ENCODE measurements at regions not wholly inside any gene's neighbourhood (a gene's known extent, or its start where the extent isn't known, plus 50 kb on each side); places are given as distances from the start of the nearest gene placed in this dataset.

- ChIA-PET POLR2A (no interaction called here), CTCF (no interaction called here)
- no peak overlapping the region for H3K4me3 ChIP-seq (ENCODE audit: low read depth, low read length)
- no peak for TF ChIP-seq CTCF (IDR thresholded peaks at IDR 0.05; ENCODE audit: insufficient read depth, low read length, missing control alignments)
- DNase-seq (ENCODE audit: low read depth, low spot score), result no peak
These were observed 453.0 kb upstream of the DPH6 start for GRCh38 chr15:35998663-35999602.

- no peak for DNase-seq (ENCODE audit: low read depth, low spot score)
- H3K4me3 ChIP-seq (ENCODE audit: low read depth, low read length), result no peak overlapping the region
- POLR2A ChIA-PET, result no interaction called here
- TF ChIP-seq CTCF (IDR thresholded peaks at IDR 0.05; ENCODE audit: insufficient read depth, low read length, missing control alignments), result no peak
- CTCF ChIA-PET, result no interaction called here
These were observed 459.0 kb upstream of the DPH6 start for GRCh38 chr15:36004891-36005490.

DNA sequence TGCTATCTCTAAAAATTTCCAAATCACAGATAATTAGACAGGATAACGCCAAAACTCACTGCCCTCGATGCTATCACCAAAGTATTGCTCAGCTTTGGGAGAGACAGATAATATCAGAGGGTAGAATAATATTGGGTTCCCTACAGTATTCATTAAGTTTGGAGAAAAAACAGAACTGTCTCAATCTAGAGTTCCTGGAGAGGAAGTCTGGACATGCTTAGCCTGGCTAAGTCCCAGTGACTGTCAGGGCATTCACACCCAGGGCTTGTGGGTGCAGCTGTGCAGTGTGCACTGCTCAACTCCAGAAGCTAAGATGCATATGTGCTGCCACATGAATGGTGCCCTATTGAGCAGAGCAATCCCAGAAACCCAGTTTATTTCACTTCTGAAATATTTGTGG is 459.6 kb upstream of the DPH6 start:
- DNase-seq (ENCODE audit: low read depth, low spot score), result no peak
- ChIA-PET CTCF (no interaction called here), POLR2A (no interaction called here)
- no peak for TF ChIP-seq CTCF (IDR thresholded peaks at IDR 0.05; ENCODE audit: insufficient read depth, low read length, missing control alignments)
- H3K4me3 ChIP-seq (ENCODE audit: low read depth, low read length), result no peak overlapping the region

DNA sequence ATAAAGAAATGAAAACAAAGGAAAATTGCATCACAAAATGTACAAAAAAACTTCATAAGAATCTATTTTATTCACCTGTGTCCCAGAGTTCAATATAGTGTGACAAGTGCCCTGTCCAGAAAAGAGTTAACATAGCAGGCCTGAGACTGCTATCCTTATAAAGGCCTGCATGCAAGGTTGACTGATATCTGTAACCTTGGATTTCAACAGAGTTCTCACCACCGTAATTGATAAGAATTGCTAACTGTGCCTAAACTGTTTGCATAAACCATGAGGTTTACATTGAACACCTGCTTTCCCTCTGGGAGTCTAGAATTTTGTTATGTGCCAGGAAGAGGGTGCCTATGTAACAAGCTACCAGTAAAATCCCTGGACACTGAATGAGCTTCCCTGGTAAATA is 461.7 kb upstream of the DPH6 start:
- CTCF ChIA-PET, result interaction anchor here (1.1 to 1.6 kb wide), 2 partner anchors 16 to 563 kb away, joined by 3 read pairs; no protein-coding TSS in a partner anchor
- POLR2A ChIA-PET, result no interaction called here
- TF ChIP-seq CTCF (IDR thresholded peaks at IDR 0.05; ENCODE audit: insufficient read depth, low read length, missing control alignments), result no peak
- H3K4me3 ChIP-seq (ENCODE audit: low read depth, low read length), result no peak overlapping the region
- no peak for DNase-seq (ENCODE audit: low read depth, low spot score)

DNA sequence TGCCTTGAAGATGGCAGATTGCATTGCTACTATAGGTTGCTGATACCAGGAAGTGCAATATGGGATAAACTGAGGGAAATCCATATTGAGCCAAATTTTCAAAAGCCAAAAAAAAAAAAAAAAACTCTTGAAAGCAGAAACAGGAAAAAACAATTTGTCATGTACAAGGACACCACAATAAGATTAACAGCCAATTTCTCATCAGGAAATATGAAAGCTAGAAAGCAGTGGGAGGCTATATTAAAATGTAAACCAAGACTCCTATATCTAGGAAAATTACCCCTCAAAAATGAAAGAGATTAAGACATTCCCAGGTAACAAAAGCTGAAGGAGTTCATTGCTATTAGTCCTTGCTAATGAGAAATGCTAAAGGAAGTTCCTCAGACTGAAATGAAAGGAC is 462.8 kb upstream of the DPH6 start:
- TF ChIP-seq CTCF (IDR thresholded peaks at IDR 0.05; ENCODE audit: insufficient read depth, low read length, missing control alignments), result no peak
- ChIA-PET POLR2A (no interaction called here), CTCF (interaction anchor here (0.7 to 0.9 kb wide), 3 partner anchors 13 to 380 kb away, joined by 3 to 4 read pairs (median 3); no protein-coding TSS in a partner anchor)
- no peak overlapping the region for H3K4me3 ChIP-seq (ENCODE audit: low read depth, low read length)
- no peak for DNase-seq (ENCODE audit: low read depth, low spot score)

DNA sequence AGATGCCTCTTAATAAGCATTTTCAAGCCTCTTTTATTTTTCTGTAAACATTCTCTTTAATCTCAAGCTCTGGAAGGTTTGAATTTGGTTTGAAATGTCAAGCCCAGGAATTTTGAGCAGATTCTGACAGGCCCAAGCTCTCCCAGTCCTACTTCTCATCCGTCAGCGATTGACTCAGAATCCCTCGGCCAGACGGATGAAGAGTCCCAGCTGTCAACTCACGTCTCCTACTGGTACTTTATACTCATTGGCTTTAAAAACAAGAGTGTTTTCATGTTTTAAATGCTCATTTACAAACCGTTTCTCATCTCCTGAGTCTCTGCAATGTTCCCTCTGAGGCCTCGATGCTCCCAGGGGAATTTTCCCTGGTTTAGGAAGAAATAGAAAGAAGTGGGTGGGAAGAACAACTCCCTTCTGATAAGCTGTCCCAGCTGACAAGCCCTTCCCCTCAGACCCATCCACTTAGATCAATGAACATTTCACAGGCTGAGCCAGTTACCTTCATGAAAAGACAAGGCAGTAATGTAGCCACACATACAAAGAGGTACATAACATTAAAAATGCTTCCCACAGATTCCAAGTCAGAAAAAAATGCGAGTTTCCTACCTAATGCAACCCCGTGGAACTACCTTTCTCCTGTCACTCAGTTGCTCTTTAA is 478.2 kb upstream of the DPH6 start:
- ChIA-PET POLR2A (interaction anchor here (0.6 kb wide), 1 partner anchor 328 kb away, joined by 3 read pairs; no protein-coding TSS in a partner anchor), CTCF (no interaction called here)
- no peak for DNase-seq (ENCODE audit: low read depth, low spot score)
- no peak overlapping the region for H3K4me3 ChIP-seq (ENCODE audit: low read depth, low read length)
- TF ChIP-seq CTCF (IDR thresholded peaks at IDR 0.05; ENCODE audit: insufficient read depth, low read length, missing control alignments), result no peak

Data from AG04449 (cell line).